HG03457 (cell line): ENCODE measurements at regions not wholly inside any gene's neighbourhood (a gene's known extent, or its start where the extent isn't known, plus 50 kb on each side); places are given as distances from the start of the nearest gene placed in this dataset.
"Not testable (repeated sequence)": the region's sequence is repeated elsewhere in the genome, so short reads cannot be mapped to it uniquely, and the experiment has no call there.

Source experiments
- ATAC-seq: cut with Tn5 transposase; IDR thresholded peaks from one replicate; pipeline ENCODE4 v1.9.1; 2021; ENCODE audit warnings: moderate number of reproducible peaks; ENCODE audit not compliant: unreplicated experiment

DNA sequence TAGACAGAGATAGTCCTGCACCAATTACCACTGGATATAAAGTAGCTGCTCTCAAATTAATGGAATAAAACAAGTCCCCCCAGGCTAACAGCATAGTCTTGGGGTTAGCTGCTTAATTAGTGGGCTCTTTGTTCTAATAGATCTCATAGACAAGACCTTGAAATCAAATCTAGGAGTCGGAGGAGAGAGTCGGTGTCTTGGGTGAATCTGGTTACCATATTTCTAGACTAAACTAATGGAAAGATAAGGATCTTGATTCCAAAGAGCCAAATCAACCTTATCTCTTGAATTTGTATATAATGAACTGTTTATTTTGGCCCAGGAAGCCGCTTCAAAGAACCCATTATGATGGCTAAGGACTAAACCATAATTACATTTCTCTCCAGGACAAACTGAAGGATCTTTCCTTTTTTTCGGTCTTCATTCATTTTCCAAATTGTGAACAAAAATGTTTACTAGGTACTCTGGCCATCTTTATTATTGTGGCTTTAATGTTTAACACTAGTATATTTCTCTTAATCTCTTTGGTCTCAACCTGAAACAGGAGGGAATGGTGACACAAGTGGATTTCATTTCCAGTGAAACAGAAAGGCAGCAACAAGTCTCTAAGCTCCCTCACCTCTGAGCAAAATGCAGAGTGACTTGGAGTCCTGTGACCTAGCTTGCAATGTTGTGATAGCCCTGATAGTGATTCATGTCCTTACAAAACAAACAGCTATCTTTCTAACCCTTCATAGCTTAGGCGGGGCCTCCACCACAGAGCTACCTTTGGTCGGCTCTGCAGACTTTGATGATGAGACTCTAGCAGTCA lies 137.9 kb upstream of the PARD3B start:
- ATAC-seq: no peak

DNA sequence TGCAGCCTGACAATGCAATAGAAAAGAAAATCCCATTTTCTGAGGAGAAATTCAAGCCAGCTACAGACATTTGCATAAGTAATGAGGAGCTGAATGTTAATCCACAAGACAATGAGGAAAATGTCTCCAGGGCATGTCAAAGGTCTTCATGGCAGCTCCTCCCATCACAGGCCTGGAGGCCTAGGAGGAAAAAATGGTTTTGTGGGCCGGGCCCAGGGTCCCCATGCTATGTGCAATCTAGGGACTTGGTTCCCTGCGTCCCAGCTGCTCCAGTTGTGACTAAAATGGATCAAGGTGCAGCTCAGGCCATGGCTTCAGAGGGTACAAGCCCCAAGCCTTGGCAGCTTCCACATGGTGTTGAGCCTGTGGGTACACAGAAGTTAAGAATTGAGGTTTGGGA lies 132.5 kb upstream of the PARD3B start:
- ATAC-seq: not testable (repeated sequence)

- no peak for ATAC-seq
Measured at GRCh38 chr2:204415406-204416181, 129.7 kb upstream of the PARD3B start.

GRCh38 chr2:204416236-204416635 lies 129.0 kb upstream of the PARD3B start:
- ATAC-seq: no peak

- ATAC-seq: no peak
Measured at GRCh38 chr2:204425821-204426220, 119.5 kb upstream of the PARD3B start.

DNA sequence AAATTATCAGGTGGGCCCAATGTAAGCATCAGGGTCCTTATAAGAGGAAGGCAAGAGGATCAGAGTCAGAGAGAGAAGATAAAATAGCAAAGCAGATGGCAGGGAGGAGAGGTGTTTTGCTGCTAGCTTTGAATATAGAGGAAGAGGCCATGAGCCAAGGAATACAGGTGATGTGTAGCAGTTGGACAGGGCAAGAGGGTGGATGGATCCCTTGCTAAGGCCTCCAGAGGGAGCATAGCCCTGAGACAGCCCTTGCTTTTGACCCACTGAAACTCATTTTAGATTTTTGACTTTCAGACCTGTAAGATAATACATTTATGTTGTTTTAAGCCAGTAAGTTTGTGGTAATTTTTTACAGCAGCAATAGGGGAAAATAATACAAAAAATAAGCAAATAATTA lies 116.6 kb upstream of the PARD3B start:
- ATAC-seq: no peak

- no peak for ATAC-seq
Measured at GRCh38 chr2:204431529-204431928, 113.7 kb upstream of the PARD3B start.

DNA sequence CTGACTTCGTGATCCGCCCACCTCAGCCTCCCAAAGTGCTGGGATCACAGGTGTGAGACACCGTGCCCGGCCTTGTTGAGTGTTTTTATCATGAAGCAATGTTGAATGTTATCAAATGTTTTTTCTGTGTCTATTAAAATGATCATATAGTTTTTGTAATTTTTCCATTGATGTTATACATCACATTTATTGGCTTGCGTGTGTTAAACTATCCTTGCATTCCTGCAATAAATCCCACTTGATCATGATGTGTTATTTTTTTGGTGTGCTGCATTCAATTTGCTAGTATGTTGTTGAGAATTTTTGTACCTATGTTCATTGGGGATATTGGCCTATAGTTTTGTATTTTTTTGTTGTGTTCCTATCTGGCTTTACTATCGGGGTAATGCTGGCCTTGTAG lies 113.1 kb upstream of the PARD3B start:
- ATAC-seq: no peak

GRCh38 chr2:204434660-204435462 lies 110.4 kb upstream of the PARD3B start:
- ATAC-seq: no peak

GRCh38 chr2:204436230-204436629 lies 109.0 kb upstream of the PARD3B start:
- no peak for ATAC-seq

DNA sequence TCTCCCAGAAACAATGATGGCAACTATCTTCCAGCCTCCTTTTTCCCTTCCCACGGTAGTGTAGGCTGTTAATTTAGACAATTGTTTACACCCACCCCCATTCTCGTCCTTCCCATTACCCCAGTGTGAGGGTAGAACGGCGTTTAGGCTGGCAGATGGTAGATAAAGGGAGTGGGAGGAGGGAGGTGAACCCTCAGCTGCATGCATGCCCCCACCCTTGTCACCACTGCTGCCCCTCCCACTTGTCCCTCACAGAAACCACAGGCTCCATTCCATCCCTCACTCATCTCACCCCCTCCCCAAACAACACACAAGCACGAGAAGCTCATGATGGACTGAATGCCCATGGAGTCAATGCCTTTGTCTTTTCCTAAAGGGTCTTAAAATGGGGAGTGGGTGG lies 107.9 kb upstream of the PARD3B start:
- ATAC-seq: no peak

GRCh38 chr2:204437815-204438756 lies 107.2 kb upstream of the PARD3B start:
- no peak for ATAC-seq

DNA sequence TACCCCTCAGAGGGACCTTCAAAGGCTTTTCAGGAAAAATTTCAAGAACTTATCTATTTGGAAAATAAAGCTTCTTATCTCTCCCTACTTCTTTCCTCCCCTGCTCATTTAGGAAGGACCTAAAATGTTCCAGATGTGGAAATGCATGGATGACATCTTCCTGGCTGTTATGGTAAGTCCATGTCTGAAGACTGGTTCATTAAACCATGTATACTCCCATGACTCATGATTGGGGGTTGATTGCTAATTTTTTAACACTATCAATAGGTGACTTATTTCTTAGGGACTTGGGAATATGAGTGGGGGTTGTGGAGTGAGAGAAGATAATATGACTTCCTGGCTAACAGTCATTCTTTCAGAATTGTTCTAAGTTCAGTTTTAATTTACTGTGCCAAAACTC lies 104.0 kb upstream of the PARD3B start:
- no peak for ATAC-seq

DNA sequence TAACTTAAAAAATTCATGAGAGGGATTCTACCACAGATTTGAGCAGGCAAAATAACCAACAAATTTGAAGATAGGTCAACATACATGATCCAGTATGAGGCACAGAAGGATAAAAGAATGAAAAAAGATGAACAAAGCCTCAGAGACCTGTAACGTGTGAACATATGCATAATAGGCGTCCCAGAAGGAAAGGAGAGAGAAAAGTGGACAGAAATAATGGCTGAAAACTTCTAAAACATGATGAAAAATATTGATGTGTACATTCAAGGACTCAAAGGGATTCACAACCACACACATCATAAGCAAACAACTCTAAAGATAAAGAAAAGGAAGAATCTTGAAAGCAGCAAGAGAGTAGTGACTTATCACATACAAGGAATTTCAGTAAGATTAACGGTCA lies 100.1 kb upstream of the PARD3B start:
- no peak for ATAC-seq

GRCh38 chr2:204447722-204448121 lies 97.6 kb upstream of the PARD3B start:
- no peak for ATAC-seq

DNA sequence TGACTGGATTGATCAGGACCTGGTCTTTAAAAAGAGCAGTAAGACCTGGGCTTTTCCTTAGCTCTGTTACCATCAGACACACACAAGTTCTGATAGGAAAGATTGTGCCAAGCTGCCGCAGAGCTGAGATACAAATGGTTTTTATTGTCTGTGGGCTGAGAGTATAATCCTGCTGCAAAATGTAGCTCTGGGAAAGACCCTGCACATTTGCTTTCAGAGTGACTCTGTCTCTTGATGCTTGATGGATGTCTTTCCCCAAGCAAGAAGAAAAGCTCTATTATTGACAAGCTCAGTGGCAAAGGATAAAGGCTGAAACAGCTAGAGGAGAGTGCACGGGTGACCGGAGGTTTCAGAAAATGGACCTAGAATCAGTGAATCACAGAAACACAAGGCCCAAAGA lies 95.3 kb upstream of the PARD3B start:
- ATAC-seq: no peak

- no peak for ATAC-seq
Measured at GRCh38 chr2:204451766-204452165, 93.5 kb upstream of the PARD3B start.

- no peak for ATAC-seq
Measured at GRCh38 chr2:204452464-204453023, 92.7 kb upstream of the PARD3B start.

DNA sequence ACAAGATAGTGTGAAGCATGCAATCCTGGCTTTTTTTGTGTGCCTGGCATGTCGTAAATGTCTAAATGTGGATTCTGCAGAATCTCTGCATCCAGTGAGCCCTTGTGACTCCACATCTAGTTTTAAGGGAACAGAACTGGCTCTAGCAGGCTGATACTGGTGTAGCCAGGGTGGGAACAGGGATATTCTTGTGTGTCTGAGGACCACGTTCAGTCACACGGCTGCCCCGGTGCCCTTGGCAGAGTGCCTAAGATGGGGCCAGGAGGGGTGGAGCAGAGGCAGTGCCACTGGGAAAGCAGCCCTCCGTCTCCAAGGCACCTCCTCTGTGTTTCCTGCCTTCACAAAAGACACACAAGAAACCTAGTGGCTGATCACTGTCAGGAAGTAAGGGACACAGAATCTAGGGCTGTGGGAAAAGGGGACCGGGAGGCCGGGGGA lies 91.5 kb upstream of the PARD3B start:
- no peak for ATAC-seq
